ENCODE measurements at regions not wholly inside any gene's neighbourhood (a gene's known extent, or its start where the extent isn't known, plus 50 kb on each side); places are given as distances from the start of the nearest gene placed in this dataset.

- Mint-ChIP-seq H3K9me3 (peaks cover 19% of the 10 kb centered on the region), H3K4me3 (no peak overlapping the region), H3K27ac (peak overlapping the region in 1 of 3 experiments; percentile 11), H3K27me3 (ENCODE audit: low read depth) (no peaks in the 10 kb centered on the region), H3K36me3 (ENCODE audit: low read depth) (peaks cover 8% of the 10 kb centered on the region), H3K4me1 (no peaks in the 10 kb centered on the region)
- TF ChIP-seq CTCF (IDR thresholded peaks at IDR 0.05; ENCODE audit: unreplicated experiment in 3 of 3) = no peak
Measured at GRCh38 chr3:106255870-106256248, 387.0 kb upstream of the CBLB start.

GRCh38 chr3:106256249-106256957 lies 387.6 kb upstream of the CBLB start:
- no peak for TF ChIP-seq CTCF (IDR thresholded peaks at IDR 0.05; ENCODE audit: unreplicated experiment in 3 of 3)

GRCh38 chr3:106257172-106257571 lies 388.4 kb upstream of the CBLB start:
- Mint-ChIP-seq H3K4me1 (no peaks in the 10 kb centered on the region), H3K27me3 (ENCODE audit: low read depth) (no peaks in the 10 kb centered on the region), H3K36me3 (ENCODE audit: low read depth) (peaks cover 3% of the 10 kb centered on the region), H3K4me3 (no peak overlapping the region), H3K27ac (peak overlapping the region in 1 of 3 experiments; percentile 37), H3K9me3 (peaks cover 14% of the 10 kb centered on the region)
- no peak for TF ChIP-seq CTCF (IDR thresholded peaks at IDR 0.05; ENCODE audit: unreplicated experiment in 3 of 3)

More at GRCh38 chr3:106256249-106256957, 387.6 kb upstream of the CBLB start:
- no peak overlapping the region for H3K27ac Mint-ChIP-seq
- H3K9me3 Mint-ChIP-seq = peaks cover 17% of the 10 kb centered on the region
- no peaks in the 10 kb centered on the region for H3K27me3 Mint-ChIP-seq (ENCODE audit: low read depth)
- no peak overlapping the region for H3K4me3 Mint-ChIP-seq
- peaks cover 5% of the 10 kb centered on the region for H3K36me3 Mint-ChIP-seq (ENCODE audit: low read depth)
- H3K4me1 Mint-ChIP-seq = no peaks in the 10 kb centered on the region

- no peaks in the 10 kb centered on the region for H3K36me3 Mint-ChIP-seq (ENCODE audit: low read depth)
- peaks cover 10% of the 10 kb centered on the region for H3K9me3 Mint-ChIP-seq
- peaks cover 6% of the 10 kb centered on the region for H3K4me1 Mint-ChIP-seq
- no peak overlapping the region for H3K27ac Mint-ChIP-seq
- TF ChIP-seq CTCF (IDR thresholded peaks at IDR 0.05; ENCODE audit: unreplicated experiment in 3 of 3) = no peak
- no peaks in the 10 kb centered on the region for H3K27me3 Mint-ChIP-seq (ENCODE audit: low read depth)
- no peak overlapping the region for H3K4me3 Mint-ChIP-seq
Measured at GRCh38 chr3:106261396-106261795, 392.6 kb upstream of the CBLB start.

- H3K4me3 Mint-ChIP-seq = no peak overlapping the region
- no peaks in the 10 kb centered on the region for H3K36me3 Mint-ChIP-seq (ENCODE audit: low read depth)
- H3K27me3 Mint-ChIP-seq (ENCODE audit: low read depth) = no peaks in the 10 kb centered on the region
Measured at GRCh38 chr3:106261915-106262683, 393.3 kb upstream of the CBLB start.

More at GRCh38 chr3:106261915-106262683, 393.3 kb upstream of the CBLB start:
- H3K27ac Mint-ChIP-seq = peak overlapping the region in 1 of 3 experiments; percentile 20
- H3K9me3 Mint-ChIP-seq = peaks cover 10% of the 10 kb centered on the region
- no peak for TF ChIP-seq CTCF (IDR thresholded peaks at IDR 0.05; ENCODE audit: unreplicated experiment in 3 of 3)
- peaks cover 6% of the 10 kb centered on the region for H3K4me1 Mint-ChIP-seq
